PC-9 (cell line): ENCODE measurements at regions not wholly inside any gene's neighbourhood (a gene's known extent, or its start where the extent isn't known, plus 50 kb on each side); places are given as distances from the start of the nearest gene placed in this dataset.

Experiments
- BruUV-seq: library from RNA; stranded (reverse); fragments of 400-500 nt; replicated peaks from 2 replicates; lab custom pipeline; 2021; lab: Mats Ljungman, UMichigan
- CTCF ChIA-PET: fragments of 300-600 bp; sonication (Branson Sonifier 250); formaldehyde crosslinking; loops from one replicate; lab custom pipeline; 2022; ENCODE audit warnings: antibody characterized with exemption; lab: Charles Lee
- POLR2A ChIA-PET: fragments of 300-600 bp; sonication (Branson Sonifier 250); formaldehyde crosslinking; loops from one replicate; lab custom pipeline; 2022; ENCODE audit warnings: antibody characterized with exemption; ENCODE audit not compliant: unreplicated experiment; lab: Charles Lee
- DNase-seq, 2 experiments: peaks; one replicate each; pipeline versions ENCODE4 v3.0.0 to v3.0.0-alpha.2; 2015 to 2022; ENCODE audit warnings: mixed read lengths in 1 of 2
- H2AFZ ChIP-seq: fragments of 200-600 bp; sonication (generic); 2 replicates; pipeline ENCODE4 v1.8.1; 2017; ENCODE audit warnings: antibody characterized with exemption
- H3F3A ChIP-seq: fragments of 200-600 bp; sonication (generic); 2 replicates; pipeline ENCODE4 v1.8.1; 2017; ENCODE audit warnings: antibody characterized with exemption, mild to moderate bottlenecking, low read depth; ENCODE audit not compliant: insufficient read depth
- H3K27ac ChIP-seq: fragments of 200-600 bp; sonication (generic); 2 replicates; pipeline ENCODE4 v1.6.1; 2016; ENCODE audit warnings: mixed run types
- H3K27me3 ChIP-seq: fragments of 200-600 bp; sonication (generic); 2 replicates; pipeline ENCODE4 v1.6.1; 2016; ENCODE audit warnings: low read depth, mixed run types; ENCODE audit not compliant: insufficient read depth
- H3K36me3 ChIP-seq: fragments of 200-600 bp; sonication (generic); 2 replicates; pipeline ENCODE4 v1.6.1; 2016; ENCODE audit warnings: low read depth, mixed run types
- H3K4me1 ChIP-seq: fragments of 200-600 bp; sonication (generic); replicated peaks from 2 replicates; pipeline ENCODE4 v1.6.1; 2016; ENCODE audit warnings: mixed run types; ENCODE audit not compliant: insufficient read depth
- H3K4me2 ChIP-seq: fragments of 200-600 bp; sonication (generic); 2 replicates; pipeline ENCODE4 v1.6.1; 2017; ENCODE audit warnings: mixed run types
- H3K4me3 ChIP-seq: fragments of 200-600 bp; sonication (generic); 2 replicates; pipeline ENCODE4 v1.6.1; 2016; ENCODE audit warnings: mixed run types
- H3K79me2 ChIP-seq: fragments of 200-600 bp; sonication (generic); 2 replicates; pipeline ENCODE4 v1.6.1; 2017; ENCODE audit warnings: low read depth, mixed run types
- H3K9me2 ChIP-seq: fragments of 200-600 bp; sonication (generic); 2 replicates; pipeline ENCODE4 v1.8.1; 2017; ENCODE audit warnings: mild to moderate bottlenecking; ENCODE audit not compliant: insufficient read depth
- H3K9me3 ChIP-seq: fragments of 200-600 bp; sonication (generic); 2 replicates; pipeline ENCODE4 v1.8.1; 2016; ENCODE audit warnings: low read depth; ENCODE audit not compliant: insufficient read depth
- H4K20me1 ChIP-seq: fragments of 200-600 bp; sonication (generic); 2 replicates; pipeline ENCODE4 v1.8.1; 2017; ENCODE audit not compliant: insufficient read depth
- CTCF ChIP-seq: fragments of 200-600 bp; sonication (generic); conservative IDR thresholded peaks from 2 replicates; pipeline ENCODE4 v1.6.1; 2017; ENCODE audit warnings: mixed run types, antibody characterized with exemption, mild to moderate bottlenecking, moderate library complexity
- EZH2 ChIP-seq: fragments of 200-600 bp; sonication (generic); IDR thresholded peaks from 2 replicates; pipeline ENCODE4 v1.8.0; 2017; ENCODE audit warnings: antibody characterized with exemption, low read depth
- intact Hi-C: fragments of 100-400 bp; cut with micrococcal nuclease; formaldehyde crosslinking; loops from one replicate; pipeline ENCODE4 v1.10.0; 2022; ENCODE audit not compliant: unreplicated experiment

GRCh38 chr5:89181546-89181945 is 298.6 kb upstream of the MEF2C start:
- ChIA-PET CTCF (no interaction called here), POLR2A (no interaction called here)
- no peak for DNase-seq
- TF ChIP-seq EZH2 (no peak), CTCF (no peak)
- H3K4me1 ChIP-seq: no peaks in the 10 kb centered on the region
- H3K36me3 ChIP-seq: no peaks in the 10 kb centered on the region
- no peak overlapping the region for H2AFZ ChIP-seq
- no peaks in the 10 kb centered on the region for H3F3A ChIP-seq
- H3K9me2 ChIP-seq: no peaks in the 10 kb centered on the region
- no peaks in the 10 kb centered on the region for H4K20me1 ChIP-seq
- H3K4me3 ChIP-seq: no peak overlapping the region
- H3K4me2 ChIP-seq: no peak overlapping the region
- H3K27ac ChIP-seq: no peak overlapping the region
- BruUV-seq: no TSS peak
- no peaks in the 10 kb centered on the region for H3K27me3 ChIP-seq
- H3K9me3 ChIP-seq: no peaks in the 10 kb centered on the region
- H3K79me2 ChIP-seq: no peaks in the 10 kb centered on the region
- intact Hi-C loops: no loop called here

- Histone ChIP-seq H3K79me2 (no peaks in the 10 kb centered on the region), H3K9me3 (no peaks in the 10 kb centered on the region)
- TF ChIP-seq EZH2 (no peak), CTCF (no peak)
Measured at GRCh38 chr5:89179731-89180130, 296.7 kb upstream of the MEF2C start.

DNA sequence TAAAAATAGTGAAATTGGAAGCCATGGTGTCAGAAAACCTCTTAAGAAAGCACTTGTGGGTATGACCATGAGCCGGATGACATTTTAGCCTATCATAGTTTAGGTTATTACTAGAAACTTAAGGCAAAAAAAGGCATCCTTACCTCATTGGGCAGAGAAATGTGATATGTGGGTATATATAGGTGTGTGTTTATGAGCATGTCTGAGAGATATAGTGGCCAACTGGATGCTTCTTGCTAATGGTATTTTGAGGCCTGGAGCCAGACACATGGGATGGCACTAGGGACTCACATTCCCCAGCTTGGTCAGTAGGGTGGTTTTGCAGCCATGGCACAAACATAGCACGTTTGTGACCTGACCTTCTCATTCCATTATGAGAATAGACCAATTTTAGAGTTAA is 295.6 kb upstream of the MEF2C start:
- no peak overlapping the region for H2AFZ ChIP-seq
- BruUV-seq: no TSS peak
- H3K9me2 ChIP-seq: no peaks in the 10 kb centered on the region
- H3K4me2 ChIP-seq: no peak overlapping the region
- no peak overlapping the region for H3K27ac ChIP-seq
- no peaks in the 10 kb centered on the region for H3K4me1 ChIP-seq
- H3K79me2 ChIP-seq: no peaks in the 10 kb centered on the region
- TF ChIP-seq CTCF (no peak), EZH2 (no peak)
- ChIA-PET POLR2A (no interaction called here), CTCF (no interaction called here)
- no peaks in the 10 kb centered on the region for H3K36me3 ChIP-seq
- H3K4me3 ChIP-seq: no peak overlapping the region
- no peaks in the 10 kb centered on the region for H3F3A ChIP-seq
- intact Hi-C loops: no loop called here
- no peaks in the 10 kb centered on the region for H3K27me3 ChIP-seq
- H4K20me1 ChIP-seq: no peaks in the 10 kb centered on the region
- no peaks in the 10 kb centered on the region for H3K9me3 ChIP-seq
- no peak for DNase-seq

More at GRCh38 chr5:89179731-89180130, 296.7 kb upstream of the MEF2C start:
- Histone ChIP-seq H3K27me3 (no peaks in the 10 kb centered on the region), H3K4me1 (no peaks in the 10 kb centered on the region), H3K4me2 (no peak overlapping the region), H3K36me3 (no peaks in the 10 kb centered on the region), H3K27ac (no peak overlapping the region), H3F3A (no peaks in the 10 kb centered on the region), H3K4me3 (no peak overlapping the region), H2AFZ (no peak overlapping the region), H3K9me2 (no peaks in the 10 kb centered on the region), H4K20me1 (no peaks in the 10 kb centered on the region)
- BruUV-seq: no TSS peak
- no peak for DNase-seq
- intact Hi-C loops: no loop called here
- ChIA-PET CTCF (no interaction called here), POLR2A (interaction anchor here (0.7 kb wide), 1 partner anchor 872 kb away, joined by 3 read pairs; no protein-coding TSS in a partner anchor)
